GM21526 (cell line): ENCODE measurements at regions not wholly inside any gene's neighbourhood (a gene's known extent, or its start where the extent isn't known, plus 50 kb on each side); places are given as distances from the start of the nearest gene placed in this dataset.

Experiments
- ATAC-seq: cut with Tn5 transposase; IDR thresholded peaks from one replicate; pipeline ENCODE4 v1.9.1; 2021; ENCODE audit warnings: moderate library complexity; ENCODE audit not compliant: unreplicated experiment, low FRiP score

DNA sequence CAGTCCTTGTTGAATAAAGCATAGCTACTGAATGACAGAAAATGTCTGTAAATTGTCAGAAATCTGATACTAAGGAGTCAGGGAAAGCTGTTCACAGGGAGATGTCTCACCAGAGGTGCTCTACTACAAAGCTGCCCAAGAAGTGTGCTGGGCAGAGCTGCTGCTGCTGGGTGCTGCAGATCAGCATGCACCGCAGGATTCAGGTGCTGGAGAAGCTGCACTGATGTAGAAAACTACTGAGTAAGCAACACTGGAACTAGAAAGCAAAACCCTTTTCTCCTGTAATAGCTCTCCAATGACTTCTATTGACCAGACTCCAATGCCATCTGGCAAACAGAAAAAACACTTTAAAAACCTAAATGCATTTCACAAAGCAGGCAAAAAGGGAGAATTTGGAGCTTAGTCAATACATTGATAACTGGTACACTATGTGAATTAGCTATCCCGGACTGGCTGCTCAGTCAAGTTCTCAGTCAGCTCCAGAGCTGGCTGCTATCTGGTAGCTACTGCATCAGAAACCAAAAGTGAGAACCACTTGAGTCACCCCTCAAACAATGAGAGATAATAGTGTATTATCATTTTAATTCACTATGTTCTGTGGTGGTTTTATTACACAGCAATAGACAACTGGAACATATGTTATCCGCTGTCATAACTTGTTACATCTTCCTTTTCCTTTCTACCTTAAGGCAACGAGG is 493.1 kb downstream of the CPS1 start:
- peak; percentile 46 for ATAC-seq

GRCh38 chr2:211055438-211055837 is 499.0 kb downstream of the CPS1 start:
- no peak for ATAC-seq

DNA sequence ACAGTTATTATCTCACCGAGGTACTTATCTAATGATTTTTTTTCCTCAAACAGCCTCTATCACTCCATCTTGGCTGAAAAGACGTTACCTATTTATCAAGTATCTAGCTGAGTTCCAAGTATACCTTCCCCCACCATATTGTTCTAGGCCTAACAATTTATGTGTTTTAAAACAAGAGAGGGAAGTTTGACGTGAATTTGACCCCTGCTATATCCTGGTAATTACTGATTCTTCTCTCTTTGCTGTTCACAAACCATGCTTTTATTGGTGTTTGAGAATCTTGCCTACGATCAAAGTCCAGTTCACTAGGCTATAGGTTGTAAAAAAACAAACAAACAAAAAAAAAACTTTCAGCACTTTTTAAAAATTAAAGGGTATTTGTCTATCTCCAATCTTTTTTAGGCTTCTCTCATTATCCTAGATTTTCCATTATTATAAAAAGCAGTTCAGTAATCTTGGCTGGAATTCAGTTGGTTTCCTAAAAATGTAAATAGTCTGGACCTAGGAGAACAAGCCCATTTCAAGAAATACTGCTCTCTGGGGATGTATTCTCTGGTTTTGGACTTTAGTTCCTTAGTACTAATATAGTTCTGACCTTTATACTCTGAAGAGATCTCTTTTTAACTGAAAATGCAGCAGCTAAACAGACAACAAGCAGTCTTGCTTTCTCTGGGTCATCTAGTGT is 505.4 kb downstream of the CPS1 start:
- ATAC-seq, result no peak

DNA sequence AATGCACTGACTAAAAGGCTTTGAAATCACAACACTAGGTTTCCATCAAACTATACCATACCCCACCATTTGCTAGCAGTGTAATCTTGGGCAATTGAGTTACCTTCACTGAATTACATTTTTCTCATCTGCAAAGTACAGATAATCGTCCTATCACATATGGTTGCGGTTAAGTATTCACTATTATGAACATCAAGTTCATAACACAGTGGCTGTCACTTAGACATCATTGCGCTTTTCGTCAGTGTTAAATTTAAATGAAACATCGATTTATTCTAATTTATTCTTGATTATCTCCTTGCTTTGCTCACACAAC is 505.9 kb downstream of the CPS1 start:
- ATAC-seq, result no peak

DNA sequence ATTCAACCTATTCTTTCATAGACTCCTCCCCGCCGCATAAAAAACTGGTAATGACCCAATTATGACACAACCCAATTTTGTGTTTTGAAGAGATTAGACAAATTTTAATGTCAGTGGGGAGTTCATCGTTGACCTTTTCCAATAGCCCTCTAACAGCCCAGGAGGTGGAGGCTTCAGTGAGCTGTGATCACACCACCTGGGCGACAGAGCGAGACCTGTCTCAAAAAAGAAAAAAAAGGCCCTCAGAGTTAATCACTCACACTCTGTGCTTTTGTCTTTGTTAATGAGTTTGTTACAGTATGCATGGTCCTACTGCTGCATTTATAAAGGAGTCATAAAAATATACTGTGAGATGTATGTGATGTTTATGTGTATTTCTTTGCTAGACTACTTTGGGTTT is 510.6 kb downstream of the CPS1 start:
- ATAC-seq, result no peak

DNA sequence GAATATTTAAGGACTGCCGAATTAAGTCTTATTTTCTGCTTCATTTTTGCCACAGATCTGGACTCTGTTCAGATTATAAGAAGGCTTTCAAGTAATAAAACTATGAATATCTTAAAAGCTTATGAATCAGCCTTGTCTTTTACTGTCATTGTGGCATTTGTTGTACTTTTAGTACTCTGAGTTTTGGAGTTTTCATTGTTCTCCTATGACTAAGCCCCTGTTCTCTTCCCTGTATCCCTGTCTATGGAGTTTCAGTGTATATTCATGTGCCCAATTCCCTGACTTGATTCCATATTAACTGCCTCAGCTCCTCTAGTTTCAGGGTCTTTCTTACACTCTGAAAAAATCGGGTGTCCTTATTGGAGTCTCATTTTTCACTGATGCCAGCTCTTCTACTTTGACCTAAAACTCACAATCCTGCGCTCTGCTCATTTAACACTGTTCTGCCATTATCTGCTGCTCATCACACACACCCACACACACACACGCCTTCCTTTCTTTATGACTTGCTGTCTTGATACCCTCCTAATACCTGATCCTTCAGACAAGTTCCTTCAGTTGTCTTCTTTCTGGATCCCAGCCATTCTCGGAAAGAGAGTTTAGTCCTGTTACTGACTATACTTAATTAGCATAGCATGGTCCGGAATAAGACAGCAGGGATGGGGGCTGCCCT is 511.8 kb downstream of the CPS1 start:
- no peak for ATAC-seq

- ATAC-seq, result no peak
These were observed 514.1 kb downstream of the CPS1 start for GRCh38 chr2:211070547-211070946.

DNA sequence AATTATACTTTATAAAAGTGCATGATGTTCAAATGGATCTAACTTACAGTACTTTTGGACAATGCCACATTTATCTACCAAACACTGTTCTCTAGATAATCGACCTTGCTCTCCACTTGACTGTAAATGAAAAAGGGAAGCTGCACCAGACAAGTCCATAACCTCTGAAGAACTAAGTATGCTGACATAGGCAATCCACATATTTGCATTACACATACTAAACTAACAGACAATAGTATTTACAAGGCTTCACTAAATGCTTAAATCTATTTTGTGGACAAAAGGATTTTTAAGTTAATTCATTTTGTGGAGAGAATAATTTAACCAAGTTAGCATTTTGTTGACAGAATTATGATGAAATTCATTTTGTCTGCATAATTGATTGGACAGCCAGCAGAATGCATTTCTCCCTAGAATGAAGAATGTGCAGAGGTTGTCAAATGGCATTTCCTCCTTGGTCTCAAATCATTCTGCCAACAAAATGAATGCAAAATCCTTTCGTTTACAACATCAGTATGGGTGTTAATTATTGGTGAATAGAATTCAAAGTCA is 520.9 kb downstream of the CPS1 start:
- ATAC-seq, result no peak

- ATAC-seq, result no peak
These were observed 528.0 kb downstream of the CPS1 start for GRCh38 chr2:211084352-211084751.

DNA sequence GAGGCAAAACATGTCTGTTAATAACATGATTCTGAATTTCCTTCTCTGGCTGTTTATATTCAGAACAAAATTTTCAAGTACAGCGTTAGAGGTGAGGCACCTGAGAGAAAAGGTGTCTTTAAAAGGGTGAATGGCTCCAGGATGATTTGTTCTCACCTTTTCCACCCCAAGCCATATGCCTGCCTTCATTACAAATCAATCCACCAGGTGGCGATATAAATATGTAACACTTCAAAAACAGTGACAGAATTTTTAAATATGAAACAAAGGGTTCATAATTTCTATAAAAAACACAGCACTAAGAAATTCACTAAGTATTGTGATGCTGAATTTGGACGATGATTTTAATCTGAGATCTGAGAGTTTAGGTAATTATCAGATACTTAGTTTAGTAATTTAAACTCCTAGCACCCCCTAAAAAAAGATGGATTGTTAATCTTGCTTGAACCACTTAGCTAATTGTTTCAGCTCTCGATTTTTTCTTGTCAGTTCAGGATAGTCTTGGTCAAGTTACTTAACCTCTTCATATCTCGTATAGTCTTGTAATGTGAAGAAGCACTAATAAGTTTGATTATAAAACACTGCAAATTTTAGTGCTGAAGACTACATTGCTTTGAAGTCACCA is 528.8 kb downstream of the CPS1 start:
- ATAC-seq, result peak; percentile 78

DNA sequence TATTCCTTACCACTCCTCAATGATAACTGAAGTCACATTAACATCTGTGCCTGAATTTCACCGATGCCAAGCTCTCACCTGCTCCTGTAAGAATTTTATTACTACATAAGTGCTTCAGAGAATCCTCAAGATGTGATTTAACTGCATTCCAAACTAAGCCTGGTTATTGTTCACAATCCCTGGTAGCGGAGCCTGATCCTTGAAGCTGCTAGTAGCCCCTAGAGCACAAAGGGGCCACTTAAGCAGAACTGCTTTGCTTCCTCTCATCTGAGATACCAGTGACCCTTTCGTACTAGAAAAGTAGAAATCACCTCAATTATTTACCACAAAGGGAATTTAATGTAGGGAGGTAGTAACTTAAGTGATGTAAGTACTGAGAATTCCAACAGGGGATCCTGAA is 529.6 kb downstream of the CPS1 start:
- ATAC-seq, result no peak

DNA sequence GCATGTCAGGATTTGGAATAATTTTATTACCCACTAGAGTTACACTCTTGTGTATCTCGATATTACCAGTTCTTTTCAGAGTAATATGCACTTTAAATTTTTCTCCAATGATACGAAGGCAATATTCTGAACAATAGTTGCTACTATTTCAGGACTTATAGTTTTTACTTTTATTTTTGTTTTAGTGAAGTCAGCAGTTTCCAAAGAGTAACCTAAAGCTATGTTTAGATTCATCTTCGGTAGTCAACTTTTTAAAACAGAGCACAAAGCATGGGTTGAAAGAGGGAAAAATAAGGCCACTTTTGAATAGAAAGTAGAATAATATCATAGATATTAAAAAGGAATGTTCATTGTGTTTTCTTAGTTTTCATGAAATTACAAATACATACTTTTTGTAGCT is 532.7 kb downstream of the CPS1 start:
- ATAC-seq, result no peak

GRCh38 chr2:211093743-211094303 is 537.4 kb downstream of the CPS1 start:
- ATAC-seq, result no peak

GRCh38 chr2:211103989-211104388 is 547.6 kb downstream of the CPS1 start:
- ATAC-seq, result no peak

DNA sequence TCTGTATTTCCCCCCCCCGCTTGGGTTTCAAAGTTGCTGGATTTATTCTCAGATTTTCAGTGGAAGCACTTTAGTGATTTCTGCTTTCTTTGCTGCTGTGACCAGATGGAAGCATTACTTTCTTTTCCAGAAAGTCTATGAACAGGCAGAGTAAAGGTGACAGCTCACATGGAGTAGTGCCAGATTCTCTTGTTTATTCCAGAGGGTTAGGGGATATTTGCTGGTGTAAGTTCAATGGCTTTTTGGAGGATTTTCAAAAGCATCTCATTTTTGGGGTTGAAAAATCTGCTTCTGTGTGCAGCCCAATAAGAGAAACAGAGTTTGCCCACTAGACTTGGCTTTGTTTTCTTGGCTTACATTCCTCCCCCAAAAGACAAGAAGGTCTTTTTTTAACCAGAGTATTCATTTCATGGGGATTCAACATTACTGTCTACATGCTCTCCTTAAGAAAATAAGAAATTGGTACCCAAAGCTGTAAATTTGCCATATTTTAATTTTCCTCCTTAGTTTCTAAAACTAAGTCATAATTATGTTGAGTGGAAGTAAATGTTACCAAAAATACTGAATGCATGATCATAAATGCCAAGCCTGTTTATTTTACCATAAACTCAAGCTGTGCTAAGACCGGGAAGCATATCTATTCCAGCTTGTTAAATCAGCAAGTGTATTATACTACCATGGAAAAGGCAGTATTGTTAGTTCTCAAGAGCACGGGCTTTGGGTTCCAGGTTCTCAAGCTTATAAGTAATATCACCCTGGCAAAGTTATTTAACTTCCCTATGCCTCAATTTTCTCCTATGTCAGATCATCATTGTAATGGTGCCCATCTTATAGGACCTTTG is 557.2 kb downstream of the CPS1 start:
- no peak for ATAC-seq

GRCh38 chr2:211114826-211115455 is 558.5 kb downstream of the CPS1 start:
- no peak for ATAC-seq

DNA sequence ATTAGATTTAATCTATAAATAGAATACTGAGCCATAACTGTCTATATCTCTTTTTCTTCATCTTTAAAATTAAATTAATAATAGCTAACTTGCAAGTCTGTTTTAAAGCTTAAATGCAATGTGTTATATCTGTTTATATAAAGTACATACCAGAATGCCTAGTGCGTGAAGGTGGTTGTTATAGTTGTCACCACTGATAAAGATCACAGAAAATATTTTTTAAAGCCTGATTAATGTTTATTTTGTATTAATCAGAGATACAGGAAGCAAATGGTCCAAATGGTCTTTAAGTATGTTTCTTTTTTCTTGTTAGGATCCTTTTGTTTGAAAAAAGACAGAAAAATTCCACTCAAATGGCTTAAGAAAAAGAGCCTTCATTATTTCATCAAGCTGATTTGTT is 560.6 kb downstream of the CPS1 start:
- no peak for ATAC-seq

GRCh38 chr2:211126256-211126655 is 569.9 kb downstream of the CPS1 start:
- no peak for ATAC-seq

- ATAC-seq, result no peak
These were observed 571.1 kb downstream of the CPS1 start for GRCh38 chr2:211127501-211127900.

- ATAC-seq, result no peak
These were observed 571.9 kb downstream of the CPS1 start for GRCh38 chr2:211128287-211128686.
